ENCODE measurements at regions not wholly inside any gene's neighbourhood (a gene's known extent, or its start where the extent isn't known, plus 50 kb on each side); places are given as distances from the start of the nearest gene placed in this dataset.
A peak's percentile ranks its signal among the peaks of the same experiment; 100 is the strongest.

DNA sequence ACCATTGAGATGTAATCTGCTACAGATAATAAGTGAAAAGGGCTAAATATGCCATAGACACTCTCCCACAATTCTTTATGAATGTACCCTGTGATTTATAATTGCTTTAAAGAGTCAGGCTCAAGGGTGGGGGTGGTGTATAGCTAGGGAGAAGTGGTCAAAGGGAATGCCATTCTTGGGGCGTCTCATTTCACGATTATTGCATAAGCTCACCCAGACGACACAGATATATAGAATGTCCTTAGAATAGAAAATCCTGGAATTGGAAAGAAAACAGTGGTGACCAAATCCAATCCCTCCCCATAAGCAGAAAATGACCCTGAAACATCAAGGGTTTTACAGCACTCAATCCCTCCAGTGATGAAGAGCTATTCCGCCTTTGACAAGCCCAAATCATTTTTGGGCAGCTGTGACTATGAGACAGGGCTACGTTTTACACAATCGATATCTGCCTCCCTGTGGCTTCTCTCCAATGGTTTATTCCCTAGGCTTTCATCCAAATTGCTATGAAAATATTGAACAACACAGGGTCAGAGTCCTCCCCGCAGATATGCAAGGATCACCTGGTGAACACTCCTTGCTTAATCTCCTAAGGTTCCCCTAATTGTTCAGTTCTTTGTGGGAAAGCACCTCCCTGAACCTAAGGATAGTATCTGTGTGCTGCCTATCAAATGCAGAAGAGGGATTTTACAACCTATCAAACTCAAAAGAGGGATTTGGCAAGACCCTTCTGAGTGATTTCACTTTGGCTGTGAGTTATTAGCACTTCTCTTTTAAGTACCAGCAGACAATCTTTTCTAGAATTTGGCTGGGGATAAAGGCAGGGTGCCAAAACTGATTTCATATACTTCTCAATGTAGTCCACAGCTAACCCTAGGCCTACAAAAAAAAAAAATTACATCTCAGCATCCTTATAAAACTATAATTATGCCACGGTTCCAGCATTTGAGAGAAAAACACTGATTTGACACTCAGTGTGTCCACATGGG is 144.9 kb upstream of the CDH6 start:
- DNase-seq (ENCODE audit: low read depth), result no peak

DNA sequence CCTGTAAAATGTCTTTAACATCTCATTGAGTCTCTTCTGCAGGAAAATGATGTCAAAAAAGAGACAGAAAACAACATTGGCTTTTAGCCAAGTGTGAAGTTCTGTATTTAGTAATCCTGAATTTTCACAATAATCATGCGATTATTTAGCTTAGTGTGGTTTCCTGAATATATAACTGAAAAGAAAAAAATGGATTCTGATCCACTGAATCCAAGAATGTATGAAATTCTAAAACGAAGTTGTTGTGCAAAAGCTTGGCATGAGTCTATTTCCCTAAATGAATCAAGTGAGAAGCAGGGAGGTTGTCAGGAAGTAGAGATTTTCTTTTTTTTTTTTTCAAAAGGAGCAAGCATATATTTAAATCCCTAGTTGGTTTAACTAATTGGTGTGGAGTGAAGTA is 145.9 kb upstream of the CDH6 start:
- DNase-seq (ENCODE audit: low read depth), result peak; percentile 20

DNA sequence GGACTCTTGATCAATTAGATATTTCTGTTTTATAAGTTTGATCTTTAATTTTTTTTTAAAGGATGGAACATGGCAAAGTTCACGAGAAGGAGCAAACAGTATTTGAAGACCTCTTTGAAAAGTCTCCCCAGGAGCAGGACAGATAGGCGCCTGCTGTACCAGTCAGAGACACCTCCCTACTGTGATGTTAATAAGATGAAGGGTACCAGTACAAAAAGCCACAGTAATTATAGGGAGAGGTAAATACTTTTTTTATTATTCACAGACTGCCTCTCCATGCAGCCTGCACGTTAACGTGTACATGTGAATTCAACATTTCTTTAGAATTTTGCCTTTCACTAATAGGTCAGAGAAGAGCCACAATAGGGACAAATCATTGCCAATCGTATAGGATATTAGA is 146.5 kb upstream of the CDH6 start:
- no peak for DNase-seq (ENCODE audit: low read depth)

DNA sequence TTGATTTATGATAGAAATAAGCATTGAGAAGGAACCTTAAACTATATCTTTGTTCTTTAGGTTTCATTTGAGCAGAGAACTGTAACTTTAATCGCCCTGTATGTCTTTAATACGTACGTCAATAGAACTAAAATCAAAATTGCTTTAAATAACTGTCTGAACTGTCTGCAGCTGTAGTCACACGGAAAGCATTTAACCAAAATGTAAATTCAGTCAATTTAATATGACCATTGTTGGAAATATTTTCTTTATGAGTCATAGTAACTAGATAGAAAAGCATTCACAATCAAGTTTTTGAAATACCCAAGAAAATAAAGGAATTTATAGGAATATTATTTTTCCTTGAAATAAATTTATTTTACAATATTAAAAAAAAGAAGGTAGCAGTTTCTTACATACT is 157.1 kb upstream of the CDH6 start:
- DNase-seq (ENCODE audit: low read depth), result peak; percentile 17

DNA sequence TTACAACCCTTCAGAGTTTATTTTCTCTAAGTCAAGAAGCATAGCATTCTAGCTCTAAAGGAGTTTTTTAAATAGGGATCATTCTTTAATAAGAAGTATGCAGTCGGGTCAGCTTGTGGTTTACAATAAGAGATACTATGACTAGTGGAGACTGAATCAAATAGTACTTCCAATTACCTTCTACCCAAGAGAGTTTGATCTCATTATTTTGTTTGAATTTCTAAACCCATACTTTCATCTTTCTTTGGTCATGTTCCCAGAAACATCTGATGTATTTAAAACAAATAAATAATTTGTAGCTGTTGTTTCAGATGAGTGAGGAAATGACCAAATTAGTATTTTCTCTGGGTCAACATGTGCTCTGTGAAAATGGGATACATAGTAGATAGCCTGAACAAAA is 160.2 kb upstream of the CDH6 start:
- no peak for DNase-seq (ENCODE audit: low read depth)

DNA sequence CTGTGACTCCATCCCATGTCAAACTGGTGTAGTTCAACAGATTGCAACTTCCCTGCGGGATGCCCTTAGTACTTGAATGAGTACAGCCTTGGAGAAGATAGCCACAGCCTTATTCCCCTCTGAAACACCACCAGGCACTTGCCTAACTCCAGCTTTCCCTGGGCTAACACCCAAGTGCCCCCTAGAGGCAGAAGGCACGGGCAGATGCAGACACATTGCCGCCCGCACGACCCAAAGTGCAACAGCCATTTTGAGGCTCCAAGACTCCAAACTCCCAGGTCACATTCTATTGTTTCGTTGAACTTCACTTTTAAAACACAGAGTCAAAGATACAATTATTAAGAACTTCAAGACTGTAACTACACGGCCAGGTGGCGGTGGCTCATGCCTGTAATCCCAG is 163.6 kb upstream of the CDH6 start:
- no peak for DNase-seq (ENCODE audit: low read depth)

DNA sequence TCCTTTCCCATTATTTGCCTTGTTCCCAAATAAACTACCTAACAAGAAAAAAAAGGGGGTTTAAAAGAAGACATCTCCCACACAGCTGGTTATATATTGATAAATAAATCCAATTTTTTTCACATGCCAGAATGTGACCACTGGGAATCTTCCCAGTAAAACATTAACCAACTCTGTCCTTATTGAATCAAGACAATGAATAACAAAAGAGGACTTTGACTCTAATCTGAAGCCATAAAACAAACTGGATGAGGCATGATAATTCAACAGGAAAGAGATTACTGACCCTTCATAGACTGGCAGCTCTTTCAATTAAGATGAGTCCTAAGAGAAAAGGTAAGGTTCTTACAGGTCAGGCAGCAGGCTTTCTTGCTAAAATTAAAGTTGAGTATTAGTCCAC is 165.8 kb upstream of the CDH6 start:
- DNase-seq (ENCODE audit: low read depth), result no peak

DNA sequence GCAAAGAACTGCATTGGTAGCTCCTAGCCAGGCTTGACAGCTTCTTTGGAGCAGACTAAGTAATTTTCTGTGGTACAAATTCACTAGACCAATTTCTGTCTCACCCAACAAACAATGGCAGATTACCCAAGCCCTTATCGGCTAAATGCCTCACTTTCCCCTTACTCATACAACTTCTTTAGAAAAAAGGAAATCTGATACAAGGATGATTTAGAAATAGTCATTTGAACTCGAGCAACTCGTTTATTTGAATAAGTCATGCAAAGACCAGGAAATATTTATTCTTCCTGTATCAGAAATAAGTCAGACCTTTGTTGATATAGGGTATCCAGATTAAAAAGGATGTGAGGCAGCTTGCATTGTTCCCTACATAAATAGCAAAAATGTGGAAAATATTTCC is 170.4 kb upstream of the CDH6 start:
- peak; percentile 50 for DNase-seq (ENCODE audit: low read depth)

DNA sequence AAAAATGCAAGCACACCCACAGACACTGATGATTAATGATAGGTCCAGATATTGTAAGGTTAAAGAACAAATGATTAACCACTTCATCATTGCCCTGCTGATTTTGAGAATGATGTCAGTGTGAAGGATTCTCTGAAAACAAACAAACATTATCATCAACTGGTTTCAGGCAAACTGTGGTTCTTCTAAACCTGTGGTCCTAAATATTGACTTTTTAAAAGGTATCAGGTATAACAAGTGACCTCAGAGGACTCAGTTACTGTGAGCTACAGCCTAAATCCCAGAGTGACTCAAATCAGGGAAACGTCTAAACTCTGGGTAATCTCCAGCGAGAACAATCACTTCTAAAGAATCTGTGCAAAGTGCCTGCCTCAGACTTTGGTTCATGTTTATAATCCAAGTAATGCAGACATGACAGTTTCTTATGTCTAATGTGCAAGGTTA is 172.3 kb upstream of the CDH6 start:
- peak; percentile 51 for DNase-seq (ENCODE audit: low read depth)

DNA sequence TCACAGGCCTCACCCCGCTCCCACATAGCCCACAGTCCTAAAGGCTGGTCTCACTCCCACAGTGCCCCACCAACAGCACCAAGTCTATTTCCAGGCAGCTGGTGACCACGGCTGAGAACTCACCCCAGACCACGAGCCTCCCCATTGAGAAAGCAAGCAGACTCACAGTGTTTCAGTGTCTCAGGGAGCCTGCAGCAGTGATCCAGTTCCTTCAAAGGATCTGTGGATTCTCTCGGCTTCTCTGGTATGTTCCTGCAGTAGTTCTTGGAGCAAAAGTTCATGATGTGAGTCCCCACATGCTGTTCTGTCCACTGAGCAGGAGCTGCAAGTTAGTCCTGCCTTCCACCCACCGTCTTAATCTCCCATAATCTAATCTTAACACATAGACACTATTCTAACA is 185.3 kb upstream of the CDH6 start:
- no peak for DNase-seq (ENCODE audit: low read depth)

DNA sequence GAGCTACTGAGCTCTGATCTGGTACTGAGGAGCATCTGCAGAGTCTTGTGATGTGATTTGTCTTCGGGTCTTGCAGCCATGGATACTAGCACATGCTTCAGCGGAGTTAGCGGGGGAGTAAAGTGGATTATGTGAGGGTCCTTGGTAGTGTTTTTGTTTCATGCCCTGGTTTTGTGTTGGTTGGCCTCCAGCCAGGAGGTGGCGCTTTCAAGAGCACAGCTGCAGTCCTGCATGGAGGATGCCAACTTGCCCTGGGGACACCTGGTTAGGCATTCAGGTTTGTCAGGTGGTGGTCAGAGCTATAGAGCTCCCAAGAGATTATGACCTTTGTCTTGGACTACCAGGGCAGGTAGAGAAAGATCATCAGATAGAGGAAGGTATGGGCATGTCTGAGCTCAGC is 185.8 kb upstream of the CDH6 start:
- DNase-seq (ENCODE audit: low read depth), result no peak

DNA sequence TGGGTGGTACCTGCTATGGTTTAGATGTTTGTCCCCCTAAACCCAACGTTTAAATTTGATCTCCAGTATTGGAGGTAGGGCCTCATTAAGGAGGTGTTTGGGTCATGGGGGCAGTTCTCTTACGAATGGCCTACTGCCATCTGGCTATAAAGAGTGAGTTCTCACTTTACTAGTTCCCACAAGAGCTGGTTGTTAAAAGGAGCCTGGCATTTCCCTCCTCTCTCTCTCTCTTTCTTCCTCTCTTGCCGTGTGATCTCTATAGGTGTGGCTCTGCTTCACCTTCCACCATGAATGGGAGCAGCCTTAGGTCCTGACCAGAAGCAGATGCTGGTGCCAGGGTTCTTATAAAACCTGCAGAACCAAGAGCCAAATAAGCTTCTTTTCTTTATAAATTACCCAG is 193.2 kb upstream of the CDH6 start:
- DNase-seq (ENCODE audit: low read depth), result no peak

DNA sequence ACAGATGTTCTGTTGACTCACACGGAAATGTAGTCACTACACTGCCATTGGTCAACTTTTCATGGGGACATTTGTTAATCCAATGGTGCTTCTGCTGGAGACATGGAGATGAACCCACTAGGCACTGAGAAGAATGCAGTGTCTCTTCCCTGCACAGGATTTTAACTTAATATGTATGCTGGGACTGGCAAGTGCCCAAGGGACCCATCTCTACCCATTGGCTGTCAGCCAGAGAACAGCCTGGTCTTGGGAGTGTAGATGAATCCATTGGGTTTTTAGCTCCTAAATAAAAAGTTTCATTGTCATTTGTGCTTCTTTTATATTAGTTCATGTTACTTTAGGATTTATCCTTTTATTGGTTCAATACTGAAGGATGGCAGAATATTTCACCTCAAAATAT is 195.8 kb upstream of the CDH6 start:
- DNase-seq (ENCODE audit: low read depth), result no peak

DNA sequence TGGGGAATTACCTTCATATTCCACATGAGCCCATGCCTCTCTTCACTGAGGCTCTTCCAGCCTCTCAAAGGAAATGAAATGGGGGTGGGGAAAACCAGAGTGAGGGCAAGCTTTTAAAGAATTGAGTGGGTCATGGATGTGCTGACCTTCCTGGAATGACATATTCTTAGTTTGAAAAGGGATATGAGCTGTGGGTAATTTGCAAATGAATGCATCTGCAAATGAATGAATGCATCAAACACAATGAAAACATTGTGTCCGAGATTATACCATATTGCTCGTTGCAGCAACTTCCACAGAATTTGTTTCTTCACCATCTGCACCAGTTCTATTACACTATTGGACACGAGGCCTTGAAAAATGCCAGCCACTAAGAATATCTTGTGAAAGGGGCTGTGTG is 198.6 kb upstream of the CDH6 start:
- no peak for DNase-seq (ENCODE audit: low read depth)

DNA sequence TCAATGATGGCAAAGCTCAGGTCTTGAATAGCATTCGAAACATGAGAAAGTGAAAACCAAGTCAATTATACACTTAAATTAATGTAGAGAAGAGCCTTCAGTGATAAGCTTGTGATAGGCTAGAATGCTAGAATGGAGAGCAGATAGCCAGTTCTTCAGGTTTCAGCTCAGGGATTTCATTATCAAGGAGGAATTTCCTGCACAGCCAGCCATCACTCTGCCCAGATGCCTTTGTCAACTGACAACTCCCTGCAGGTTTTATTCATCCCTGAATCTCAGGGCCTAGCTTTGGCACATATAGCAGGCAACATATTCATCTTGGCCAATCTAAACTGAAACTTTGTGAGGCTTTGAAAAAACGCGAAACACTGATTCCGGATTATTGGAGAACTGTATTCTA is 199.3 kb upstream of the CDH6 start:
- no peak for DNase-seq (ENCODE audit: low read depth)

DNA sequence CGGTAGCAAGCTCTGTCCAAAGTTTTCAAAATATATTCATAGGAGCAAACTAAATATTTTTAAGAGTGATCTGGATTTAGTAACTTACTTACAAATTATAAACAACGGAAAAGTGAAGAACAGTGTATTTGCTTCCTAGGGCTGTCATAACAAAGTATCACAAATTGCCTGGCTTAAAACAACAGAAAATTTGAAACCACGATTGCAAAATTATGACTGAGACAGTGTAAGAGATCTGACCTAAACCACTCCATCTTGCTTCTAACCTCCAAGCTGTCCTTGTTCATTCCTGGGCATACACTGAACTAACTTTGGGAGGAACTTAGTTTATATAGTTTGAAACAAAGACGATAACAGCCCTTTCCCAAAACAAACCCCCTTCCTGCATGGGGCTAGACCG is 202.0 kb upstream of the CDH6 start:
- DNase-seq (ENCODE audit: low read depth), result peak; percentile 31

DNA sequence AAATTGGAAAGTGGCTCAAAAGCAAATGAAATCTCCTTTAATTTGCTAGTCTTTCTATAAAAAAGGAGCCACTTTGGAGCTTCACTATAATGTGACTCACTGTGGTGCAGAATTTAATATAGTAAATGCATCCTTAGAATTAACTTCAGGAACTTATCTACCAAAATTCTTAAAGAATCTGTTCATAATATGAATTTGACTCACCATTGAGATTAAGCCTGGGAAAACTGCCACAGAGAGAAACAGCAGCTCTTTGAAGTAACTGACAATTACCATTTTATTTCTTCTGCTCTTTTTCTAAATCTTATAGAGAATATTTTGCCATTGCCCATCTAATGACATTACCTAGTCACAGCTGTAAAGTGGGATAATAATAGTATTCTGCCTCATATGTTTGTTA is 211.9 kb upstream of the CDH6 start:
- peak; percentile 18 for DNase-seq (ENCODE audit: low read depth)

DNA sequence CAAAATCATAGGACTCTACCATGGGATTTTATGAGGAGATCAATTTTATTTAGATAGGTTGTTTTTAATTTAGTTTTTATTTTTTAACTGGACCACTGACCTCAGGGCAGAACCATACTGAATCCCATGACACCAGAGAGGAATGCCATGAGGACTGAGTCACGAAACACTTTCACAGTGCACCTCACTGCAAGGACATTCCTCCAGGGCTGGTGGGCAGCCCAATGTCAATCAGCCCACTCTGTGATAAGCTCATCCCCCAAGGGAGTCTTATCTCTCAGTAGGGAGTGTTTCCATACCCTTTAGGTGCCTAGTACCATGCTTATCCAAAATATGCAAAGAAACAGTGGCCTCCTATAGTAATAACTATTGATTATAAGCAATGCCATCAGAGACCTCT is 224.5 kb upstream of the CDH6 start:
- DNase-seq (ENCODE audit: low read depth), result no peak

DNA sequence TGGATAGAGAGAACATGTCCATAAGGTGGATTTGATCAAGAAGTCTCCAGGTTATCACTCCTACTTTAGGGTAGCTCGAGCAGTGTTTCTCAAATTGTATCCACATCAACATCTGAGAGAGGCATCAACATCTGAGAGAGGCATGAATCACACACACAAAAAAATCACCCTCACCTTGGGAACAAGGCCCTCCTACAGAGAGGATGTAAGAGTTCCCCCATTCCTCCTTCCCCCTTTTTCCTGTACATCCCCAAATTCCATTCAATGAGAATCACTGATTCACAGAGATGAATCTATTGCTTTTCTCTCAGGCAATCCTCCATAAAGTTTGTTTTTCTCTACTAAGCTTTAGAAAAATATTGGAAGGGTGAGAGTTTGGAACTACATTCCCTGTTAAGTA is 233.4 kb upstream of the CDH6 start:
- DNase-seq (ENCODE audit: low read depth), result no peak

DNA sequence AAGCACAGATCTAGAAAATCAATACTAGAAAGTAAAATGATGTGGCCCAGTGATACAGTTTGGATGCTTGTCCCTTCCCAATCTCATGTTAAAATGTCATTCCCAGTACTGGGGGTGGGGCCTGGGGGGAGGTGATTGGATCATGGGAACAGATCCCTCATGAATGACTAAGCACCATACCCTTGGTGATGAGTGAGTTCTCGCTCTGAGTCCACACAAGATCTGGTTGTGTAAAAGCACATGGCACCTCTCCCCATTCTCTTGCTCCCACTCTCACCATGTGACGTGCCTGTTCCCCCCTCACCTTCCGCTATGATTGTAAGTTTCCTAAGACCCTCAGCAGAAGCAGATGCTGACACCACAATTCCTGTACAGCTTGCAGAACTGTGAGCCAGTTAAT is 234.2 kb upstream of the CDH6 start:
- no peak for DNase-seq (ENCODE audit: low read depth)

DNA sequence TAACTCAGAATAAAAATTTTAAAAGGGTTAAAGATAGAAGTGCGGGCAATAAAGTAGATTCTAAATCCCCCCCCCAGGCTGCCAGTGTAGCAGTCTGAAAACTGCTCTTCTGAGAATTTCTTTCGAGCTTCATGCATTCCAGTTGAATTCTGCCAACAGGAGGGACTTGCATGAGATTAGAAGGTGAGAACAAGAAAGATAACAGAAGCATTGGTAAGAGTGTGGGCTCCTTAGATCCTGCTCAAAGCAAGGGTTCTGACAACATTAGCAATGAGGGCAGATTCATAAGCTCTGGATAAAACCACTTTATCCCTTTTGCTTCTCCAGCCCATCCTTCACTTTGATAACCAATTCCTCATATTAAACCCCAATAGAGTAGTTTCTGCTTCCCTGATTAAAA is 235.9 kb upstream of the CDH6 start:
- no peak for DNase-seq (ENCODE audit: low read depth)

DNA sequence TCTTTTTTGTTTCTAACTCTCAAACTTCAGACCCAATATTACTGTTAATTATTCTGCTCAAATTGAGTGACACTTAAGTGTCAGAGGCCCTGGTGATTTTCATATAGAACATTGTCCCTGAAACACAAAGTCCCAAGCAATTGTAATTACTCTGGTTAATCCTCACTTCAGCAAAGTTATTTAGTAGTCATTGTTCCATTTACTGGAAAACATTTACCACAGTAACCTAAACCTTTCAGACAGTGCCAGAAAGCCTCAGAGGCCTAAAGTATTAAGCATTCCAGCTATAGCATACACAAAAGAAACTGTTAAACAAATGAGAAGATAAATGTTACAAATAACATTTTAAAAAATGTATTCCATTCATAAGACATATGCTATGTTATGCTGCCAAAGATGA is 237.2 kb upstream of the CDH6 start:
- no peak for DNase-seq (ENCODE audit: low read depth)

DNA sequence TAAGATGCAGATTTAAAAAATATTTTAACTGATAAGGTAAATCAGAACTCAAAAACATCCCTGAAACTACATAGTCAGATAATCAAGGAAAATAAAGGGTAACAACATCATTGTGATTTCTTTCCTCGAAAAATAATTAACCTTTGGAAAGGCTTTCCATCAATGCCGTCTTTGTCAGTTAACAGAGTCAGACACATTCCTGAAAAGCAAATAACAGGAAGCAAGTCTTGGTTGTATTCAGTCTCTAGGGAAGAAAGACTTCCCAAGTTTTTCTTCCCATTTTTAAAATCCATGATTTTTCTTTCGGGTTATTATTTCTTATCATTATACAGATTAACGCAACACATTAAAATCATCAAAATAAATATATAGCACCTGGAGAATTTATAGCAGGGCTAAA is 256.4 kb upstream of the CDH6 start:
- DNase-seq (ENCODE audit: low read depth), result no peak

DNA sequence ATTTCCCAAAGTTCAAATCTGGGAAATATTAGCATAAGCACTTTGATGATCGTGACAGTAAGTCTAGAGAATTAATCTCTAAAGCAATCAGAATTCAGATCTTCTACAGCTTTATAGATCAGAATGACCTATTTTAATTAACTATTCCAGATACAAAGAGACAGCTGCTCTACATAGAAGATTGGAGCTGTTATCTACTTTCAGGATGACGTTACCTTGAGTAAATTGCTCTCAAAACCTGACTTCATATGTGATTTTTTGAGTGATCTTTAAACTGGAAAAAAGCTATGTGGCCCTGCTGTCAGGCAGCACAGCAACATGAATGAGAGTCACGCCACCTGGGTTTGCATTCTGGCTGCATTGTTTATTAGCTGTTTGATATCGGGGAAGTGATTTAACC is 259.9 kb upstream of the CDH6 start:
- DNase-seq (ENCODE audit: low read depth), result no peak

Data from amniotic epithelial cell (primary cell).